Posterior vena cava (tissue), 2 donors: ENCODE measurements at regions not wholly inside any gene's neighbourhood (a gene's known extent, or its start where the extent isn't known, plus 50 kb on each side); places are given as distances from the start of the nearest gene placed in this dataset.

Experiments
- DNase-seq: peaks from one replicate; pipeline ENCODE4 v3.0.0-alpha.2; 2020; ENCODE audit warnings: low spot score
- intact Hi-C, 2 donors: fragments of 100-400 bp; cut with DNase I; formaldehyde crosslinking; loops; one replicate each; pipeline versions ENCODE4 v1.14.1 to v1.14.2; 2022 to 2023
- donor health status: DM: yes; HTN: yes; CAD: no.
- donor health status: DM: yes; HTN: yes; CAD: no.

- DNase-seq, result no peak
- intact Hi-C loops, result no loop called here
Measured at GRCh38 chr5:9686216-9686615, 56.1 kb upstream of the TAS2R1 start.

GRCh38 chr5:9681706-9682105, 51.6 kb upstream of the TAS2R1 start:
- intact Hi-C loops, result no loop called here
- DNase-seq, result no peak
